ENCODE measurements at regions not wholly inside any gene's neighbourhood (a gene's known extent, or its start where the extent isn't known, plus 50 kb on each side); places are given as distances from the start of the nearest gene placed in this dataset.

DNA sequence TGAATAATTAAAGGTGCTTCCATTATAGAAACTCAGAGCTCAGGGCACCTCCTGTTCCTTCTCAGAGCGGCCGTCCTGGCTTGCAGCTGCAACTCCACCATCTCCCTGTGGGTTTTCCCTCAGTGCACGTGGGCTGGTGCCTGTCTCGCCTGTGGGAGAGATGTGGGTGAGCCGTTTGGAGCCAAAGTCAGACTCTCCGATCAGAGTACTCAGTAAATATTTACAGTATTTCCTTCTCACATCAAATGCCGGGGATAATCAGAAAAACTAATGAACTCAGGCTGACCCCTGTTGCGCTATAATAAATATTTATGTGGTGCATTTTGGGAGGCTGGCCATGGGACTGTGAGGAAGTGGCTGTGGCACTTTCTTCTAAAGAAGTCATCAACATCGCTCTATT, 155.8 kb upstream of the HABP2 start:
- H3K27ac ChIP-seq (ENCODE audit: low read depth, low read length, poor library complexity, severe bottlenecking) = no peak overlapping the region
- no TSS peak for BruUV-seq (replicated peaks)
- TF ChIP-seq, protein P1, sequence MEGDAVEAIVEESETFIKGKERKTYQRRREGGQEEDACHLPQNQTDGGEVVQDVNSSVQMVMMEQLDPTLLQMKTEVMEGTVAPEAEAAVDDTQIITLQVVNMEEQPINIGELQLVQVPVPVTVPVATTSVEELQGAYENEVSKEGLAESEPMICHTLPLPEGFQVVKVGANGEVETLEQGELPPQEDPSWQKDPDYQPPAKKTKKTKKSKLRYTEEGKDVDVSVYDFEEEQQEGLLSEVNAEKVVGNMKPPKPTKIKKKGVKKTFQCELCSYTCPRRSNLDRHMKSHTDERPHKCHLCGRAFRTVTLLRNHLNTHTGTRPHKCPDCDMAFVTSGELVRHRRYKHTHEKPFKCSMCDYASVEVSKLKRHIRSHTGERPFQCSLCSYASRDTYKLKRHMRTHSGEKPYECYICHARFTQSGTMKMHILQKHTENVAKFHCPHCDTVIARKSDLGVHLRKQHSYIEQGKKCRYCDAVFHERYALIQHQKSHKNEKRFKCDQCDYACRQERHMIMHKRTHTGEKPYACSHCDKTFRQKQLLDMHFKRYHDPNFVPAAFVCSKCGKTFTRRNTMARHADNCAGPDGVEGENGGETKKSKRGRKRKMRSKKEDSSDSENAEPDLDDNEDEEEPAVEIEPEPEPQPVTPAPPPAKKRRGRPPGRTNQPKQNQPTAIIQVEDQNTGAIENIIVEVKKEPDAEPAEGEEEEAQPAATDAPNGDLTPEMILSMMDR (conservative IDR thresholded peaks at IDR 0.05; ENCODE audit: low read depth, low read length) = no peak
- TF ChIP-seq EZH2 (IDR thresholded peaks at IDR 0.05; ENCODE audit: borderline replicate concordance, low read depth, low read length, poor library complexity, severe bottlenecking) = no peak
- no peaks in the 10 kb centered on the region for H3K9me3 ChIP-seq (ENCODE audit: low read depth, low read length, poor library complexity, severe bottlenecking)
- no peaks in the 10 kb centered on the region for H3K27me3 ChIP-seq (replicated peaks; ENCODE audit: insufficient read depth, low read depth, low read length, poor library complexity)
- H3K36me3 ChIP-seq (ENCODE audit: insufficient read depth, low read length, poor library complexity, severe bottlenecking) = no peaks in the 10 kb centered on the region
- intact Hi-C loops (cut with micrococcal nuclease; ENCODE audit: unreplicated experiment) = no loop called here
- DNase-seq (ENCODE audit: low spot score) = no peak
- peaks cover under 1% of the 10 kb centered on the region for H3K4me1 ChIP-seq (ENCODE audit: insufficient read depth, low read length, poor library complexity, severe bottlenecking)
- H3K4me3 ChIP-seq (ENCODE audit: low read depth, low read length, poor library complexity, severe bottlenecking) = no peak overlapping the region
- CTCF ChIA-PET = interaction anchor here (0.6 kb wide), 1 partner anchor 220 kb away, joined by 3 read pairs; no protein-coding TSS in a partner anchor
- POLR2A ChIA-PET (ENCODE audit: low non-redundant PET) = no interaction called here

DNA sequence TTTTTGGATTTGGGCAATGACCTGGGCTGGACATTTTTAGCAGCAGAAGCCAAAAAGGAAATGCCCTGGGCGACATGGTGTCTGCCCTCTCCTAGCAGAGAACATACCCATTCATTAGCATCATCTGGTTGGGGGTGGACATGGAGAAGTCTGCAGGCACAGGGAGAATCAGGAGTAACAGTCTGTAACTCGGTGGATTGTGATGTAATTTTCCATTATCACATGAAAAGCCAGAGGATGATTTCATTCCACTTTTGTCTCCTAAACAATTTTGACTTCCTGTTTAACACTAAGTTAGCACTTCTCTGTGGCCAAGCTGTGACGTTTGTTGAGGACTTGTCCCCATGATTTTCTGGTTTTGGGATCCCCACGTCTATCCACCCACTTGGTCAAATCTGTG, 153.8 kb upstream of the HABP2 start:
- H3K27ac ChIP-seq (ENCODE audit: low read depth, low read length, poor library complexity, severe bottlenecking) = no peak overlapping the region
- no peaks in the 10 kb centered on the region for H3K27me3 ChIP-seq (replicated peaks; ENCODE audit: insufficient read depth, low read depth, low read length, poor library complexity)
- no peaks in the 10 kb centered on the region for H3K9me3 ChIP-seq (ENCODE audit: low read depth, low read length, poor library complexity, severe bottlenecking)
- CTCF ChIA-PET = no interaction called here
- POLR2A ChIA-PET (ENCODE audit: low non-redundant PET) = no interaction called here
- DNase-seq (ENCODE audit: low spot score) = peak; percentile 23
- BruUV-seq (replicated peaks) = no TSS peak
- H3K36me3 ChIP-seq (ENCODE audit: insufficient read depth, low read length, poor library complexity, severe bottlenecking) = no peaks in the 10 kb centered on the region
- intact Hi-C loops (cut with micrococcal nuclease; ENCODE audit: unreplicated experiment) = no loop called here
- H3K4me3 ChIP-seq (ENCODE audit: low read depth, low read length, poor library complexity, severe bottlenecking) = no peak overlapping the region
- peaks cover 8% of the 10 kb centered on the region for H3K4me1 ChIP-seq (ENCODE audit: insufficient read depth, low read length, poor library complexity, severe bottlenecking)
- TF ChIP-seq, protein P1 (conservative IDR thresholded peaks at IDR 0.05; ENCODE audit: low read depth, low read length) = no peak
- TF ChIP-seq EZH2 (IDR thresholded peaks at IDR 0.05; ENCODE audit: borderline replicate concordance, low read depth, low read length, poor library complexity, severe bottlenecking) = no peak

DNA sequence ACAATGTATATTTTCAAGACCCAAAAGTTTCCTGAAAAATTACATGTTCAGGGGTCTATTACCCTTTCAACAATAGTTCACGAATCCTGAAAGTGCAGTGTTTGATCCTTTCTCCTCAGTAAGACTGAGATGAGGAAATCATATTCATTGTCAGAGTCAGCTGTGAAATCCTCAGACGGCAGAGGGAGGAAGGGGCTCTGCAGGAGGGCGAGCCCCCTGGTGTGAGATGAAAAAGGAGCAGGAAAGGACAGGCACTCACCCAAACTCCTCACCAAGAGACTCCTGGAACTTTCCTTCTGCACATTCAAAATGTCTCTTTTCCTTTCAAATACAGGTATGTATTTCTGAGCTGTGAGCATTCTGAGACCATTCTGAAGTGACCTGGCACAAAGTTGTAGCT, 150.3 kb upstream of the HABP2 start:
- Histone ChIP-seq H3K36me3 (ENCODE audit: insufficient read depth, low read length, poor library complexity, severe bottlenecking) (no peaks in the 10 kb centered on the region), H3K9me3 (ENCODE audit: low read depth, low read length, poor library complexity, severe bottlenecking) (no peaks in the 10 kb centered on the region), H3K4me1 (ENCODE audit: insufficient read depth, low read length, poor library complexity, severe bottlenecking) (peaks cover 8% of the 10 kb centered on the region), H3K4me3 (ENCODE audit: low read depth, low read length, poor library complexity, severe bottlenecking) (no peak overlapping the region), H3K27ac (ENCODE audit: low read depth, low read length, poor library complexity, severe bottlenecking) (no peak overlapping the region), H3K27me3 (replicated peaks; ENCODE audit: insufficient read depth, low read depth, low read length, poor library complexity) (no peaks in the 10 kb centered on the region)
- ChIA-PET POLR2A (ENCODE audit: low non-redundant PET) (no interaction called here), CTCF (no interaction called here)
- TF ChIP-seq EZH2 (IDR thresholded peaks at IDR 0.05; ENCODE audit: borderline replicate concordance, low read depth, low read length, poor library complexity, severe bottlenecking) = no peak
- TF ChIP-seq, protein P1 (conservative IDR thresholded peaks at IDR 0.05; ENCODE audit: low read depth, low read length) = no peak
- intact Hi-C loops (cut with micrococcal nuclease; ENCODE audit: unreplicated experiment) = no loop called here
- no TSS peak for BruUV-seq (replicated peaks)
- DNase-seq (ENCODE audit: low spot score) = peak; percentile 77
